ENCODE measurements at regions not wholly inside any gene's neighbourhood (a gene's known extent, or its start where the extent isn't known, plus 50 kb on each side); places are given as distances from the start of the nearest gene placed in this dataset.
"Not testable (repeated sequence)": the region's sequence is repeated elsewhere in the genome, so short reads cannot be mapped to it uniquely, and the experiment has no call there.

- H3K4me1 ChIP-seq; H3K4me3 ChIP-seq; intact Hi-C loops (cut with DNase I; ENCODE audit: low total_unique reads); H3K9me3 ChIP-seq; H3K36me3 ChIP-seq; H3K27ac ChIP-seq; H3K27me3 ChIP-seq: not testable (repeated sequence)
- peak in 1 of 2 donors; percentile 17 for DNase-seq
These were observed 2266.3 kb upstream of the TPTE start for GRCh38 chr21:8255094-8255493.

DNA sequence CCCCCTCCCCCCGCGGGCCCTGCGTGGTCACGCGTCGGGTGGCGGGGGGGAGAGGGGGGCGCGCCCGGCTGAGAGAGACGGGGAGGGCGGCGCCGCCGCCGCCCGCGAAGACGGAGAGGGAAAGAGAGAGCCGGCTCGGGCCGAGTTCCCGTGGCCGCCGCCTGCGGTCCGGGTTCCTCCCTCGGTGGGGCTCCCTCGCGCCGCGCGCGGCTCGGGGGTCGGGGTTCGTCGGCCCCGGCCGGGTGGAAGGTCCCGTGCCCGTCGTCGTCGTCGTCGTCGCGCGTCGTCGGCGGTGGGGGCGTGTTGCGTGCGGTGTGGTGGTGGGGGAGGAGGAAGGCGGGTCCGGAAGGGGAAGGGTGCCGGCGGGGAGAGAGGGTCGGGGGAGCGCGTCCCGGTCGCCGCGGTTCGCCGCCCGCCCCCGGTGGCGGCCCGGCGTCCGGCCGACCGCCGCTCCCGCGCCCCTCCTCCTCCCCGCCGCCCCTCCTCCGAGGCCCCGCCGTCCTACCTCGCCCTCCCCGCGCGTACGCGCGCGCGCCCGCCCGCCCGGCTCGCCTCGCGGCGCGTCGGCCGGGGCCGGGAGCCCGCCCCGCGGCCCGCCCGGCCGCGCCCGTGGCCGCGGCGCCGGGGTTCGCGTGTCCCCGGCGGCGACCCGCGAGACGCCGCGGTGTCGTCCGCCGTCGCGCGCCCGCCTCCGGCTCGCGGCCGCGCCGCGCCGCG lies 2264.1 kb upstream of the TPTE start:
- H3K36me3 ChIP-seq; H3K4me1 ChIP-seq; H3K4me3 ChIP-seq; H3K27me3 ChIP-seq; H3K9me3 ChIP-seq; intact Hi-C loops (cut with DNase I; ENCODE audit: low total_unique reads); H3K27ac ChIP-seq: not testable (repeated sequence)
- DNase-seq: peak in 1 of 2 donors; percentile 16

DNA sequence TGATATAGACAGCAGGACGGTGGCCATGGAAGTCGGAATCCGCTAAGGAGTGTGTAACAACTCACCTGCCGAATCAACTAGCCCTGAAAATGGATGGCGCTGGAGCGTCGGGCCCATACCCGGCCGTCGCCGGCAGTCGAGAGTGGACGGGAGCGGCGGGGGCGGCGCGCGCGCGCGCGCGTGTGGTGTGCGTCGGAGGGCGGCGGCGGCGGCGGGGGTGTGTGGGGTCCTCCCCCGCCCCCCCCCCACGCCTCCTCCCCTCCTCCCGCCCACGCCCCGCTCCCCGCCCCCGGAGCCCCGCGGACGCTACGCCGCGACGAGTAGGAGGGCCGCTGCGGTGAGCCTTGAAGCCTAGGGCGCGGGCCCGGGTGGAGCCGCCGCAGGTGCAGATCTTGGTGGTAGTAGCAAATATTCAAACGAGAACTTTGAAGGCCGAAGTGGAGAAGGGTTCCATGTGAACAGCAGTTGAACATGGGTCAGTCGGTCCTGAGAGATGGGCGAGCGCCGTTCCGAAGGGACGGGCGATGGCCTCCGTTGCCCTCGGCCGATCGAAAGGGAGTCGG lies 2261.2 kb upstream of the TPTE start:
- DNase-seq; H3K36me3 ChIP-seq; H3K9me3 ChIP-seq; H3K27ac ChIP-seq; H3K27me3 ChIP-seq; H3K4me1 ChIP-seq; H3K4me3 ChIP-seq; intact Hi-C loops (cut with DNase I; ENCODE audit: low total_unique reads): not testable (repeated sequence)

Measured in tibial artery (tissue), 4 donors.